Uterus (tissue), 2 donors: ENCODE measurements at regions not wholly inside any gene's neighbourhood (a gene's known extent, or its start where the extent isn't known, plus 50 kb on each side); places are given as distances from the start of the nearest gene placed in this dataset.

Experiments
- CTCF ChIP-seq, 4 experiments: fragments of 200-600 bp in 2 of 4; fragments of 450-650 bp in 2 of 4; sonication (generic) in 2 of 4; IDR thresholded peaks; one replicate each; pipeline ENCODE4 v1.5.1; 2016 to 2019; ENCODE audit warnings: antibody characterized with exemption in 4 of 4, mild to moderate bottlenecking in 2 of 4, moderate library complexity in 1 of 4
- POLR2A ChIP-seq, 2 donors: fragments of 450-650 bp; IDR thresholded peaks; one replicate each; pipeline ENCODE4 v1.6.1; 2016; ENCODE audit warnings: antibody characterized with exemption in 2 of 2, mild to moderate bottlenecking in 1 of 2, moderate library complexity in 1 of 2

GRCh38 chr6:139426795-139427194 is 52.3 kb upstream of the CITED2 start:
- TF ChIP-seq CTCF (IDR thresholded peaks at IDR 0.05) (no peak), POLR2A (IDR thresholded peaks at IDR 0.05) (no peak)
